Esophagus squamous epithelium (tissue), 4 donors: ENCODE measurements at regions not wholly inside any gene's neighbourhood (a gene's known extent, or its start where the extent isn't known, plus 50 kb on each side); places are given as distances from the start of the nearest gene placed in this dataset.

Experiments used
- CTCF ChIP-seq, 6 experiments: fragments of 450-650 bp in 4 of 6; fragments of 200-600 bp in 2 of 6; sonication (generic) in 2 of 6; IDR thresholded peaks; one replicate each; pipeline ENCODE4 v1.5.1; 2016 to 2019; ENCODE audit warnings: antibody characterized with exemption in 6 of 6, mild to moderate bottlenecking in 4 of 6, moderate library complexity in 4 of 6
- POLR2A ChIP-seq, 4 donors: fragments of 450-650 bp; IDR thresholded peaks; one replicate each; pipeline ENCODE4 v1.6.1; 2017; ENCODE audit warnings: antibody characterized with exemption in 4 of 4, mild to moderate bottlenecking in 4 of 4, moderate library complexity in 3 of 4

DNA sequence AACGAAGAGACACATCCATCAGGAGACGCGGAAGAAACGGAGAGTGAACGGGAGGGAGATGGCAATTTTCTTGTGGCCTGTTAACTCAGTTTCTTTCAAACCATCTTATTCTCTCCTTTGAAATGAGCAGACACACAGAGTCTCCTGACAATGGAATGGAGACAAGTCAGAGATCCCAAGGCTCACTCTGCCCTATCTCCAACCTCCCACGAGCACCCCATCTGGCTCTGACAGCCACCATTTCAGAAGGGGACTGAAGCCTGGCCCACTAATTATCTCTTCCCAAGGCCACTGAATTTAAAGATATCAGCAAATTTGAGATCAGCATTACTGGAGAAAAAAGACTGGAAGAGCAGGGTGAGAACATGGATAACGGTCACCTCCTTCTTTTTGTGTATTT, 215.6 kb downstream of the DHX15 start:
- TF ChIP-seq CTCF (IDR thresholded peaks at IDR 0.05) (no peak), POLR2A (IDR thresholded peaks at IDR 0.05) (no peak)
